ENCODE measurements at regions not wholly inside any gene's neighbourhood (a gene's known extent, or its start where the extent isn't known, plus 50 kb on each side); places are given as distances from the start of the nearest gene placed in this dataset.
"Not testable (repeated sequence)": the region's sequence is repeated elsewhere in the genome, so short reads cannot be mapped to it uniquely, and the experiment has no call there.

- DNase-seq; intact Hi-C loops (cut with DNase I): not testable (repeated sequence)
Observed at GRCh38 chr4:79674906-79675305, 266.9 kb upstream of the GK2 start.

GRCh38 chr4:79673898-79674297 is 265.9 kb upstream of the GK2 start:
- DNase-seq: no peak
- intact Hi-C loops (cut with DNase I): no loop called here

GRCh38 chr4:79673377-79673776 is 265.3 kb upstream of the GK2 start:
- intact Hi-C loops (cut with DNase I): no loop called here
- no peak for DNase-seq

DNA sequence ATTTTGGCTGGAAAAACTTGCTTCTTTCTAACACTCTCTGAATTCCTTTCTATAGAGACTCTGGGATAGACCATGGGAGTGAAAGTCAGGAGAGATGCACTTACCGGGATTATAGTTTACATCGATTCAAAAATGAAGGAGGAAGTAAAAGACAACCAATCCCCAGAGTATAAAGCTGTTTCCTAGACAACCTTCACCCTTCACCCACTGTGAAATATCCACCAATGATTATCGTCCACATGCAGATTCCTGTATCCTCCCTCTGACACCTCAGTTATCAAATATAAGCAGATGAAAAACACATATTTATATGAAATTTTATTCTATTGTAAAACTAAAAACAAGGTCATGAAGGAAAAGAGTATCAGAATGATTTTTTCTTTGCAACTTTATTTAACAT is 258.8 kb upstream of the GK2 start:
- no peak for DNase-seq
- intact Hi-C loops (cut with DNase I): no loop called here

DNA sequence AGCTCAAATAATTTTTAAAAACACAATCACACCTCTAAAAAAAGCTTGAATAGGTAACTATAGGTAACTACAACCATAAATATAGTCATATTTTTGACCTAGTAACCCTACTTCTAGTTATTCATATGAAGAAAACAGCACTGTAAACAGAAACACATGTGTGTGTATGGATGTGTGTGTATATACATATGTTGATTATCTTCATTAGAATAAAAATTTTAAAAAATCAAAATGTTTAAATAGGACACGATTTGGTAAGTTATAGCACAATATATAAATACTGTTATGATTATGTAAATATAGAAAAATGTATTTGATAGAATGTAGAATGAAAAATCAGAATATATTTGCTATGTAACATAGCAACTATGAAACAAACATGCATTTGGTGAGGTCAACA is 258.1 kb upstream of the GK2 start:
- intact Hi-C loops (cut with DNase I): no loop called here
- no peak for DNase-seq

GRCh38 chr4:79663865-79664264 is 255.8 kb upstream of the GK2 start:
- no peak for DNase-seq
- intact Hi-C loops (cut with DNase I): no loop called here

GRCh38 chr4:79663141-79663540 is 255.1 kb upstream of the GK2 start:
- intact Hi-C loops (cut with DNase I): no loop called here

GRCh38 chr4:79662651-79663050 is 254.6 kb upstream of the GK2 start:
- intact Hi-C loops (cut with DNase I): no loop called here
- no peak for DNase-seq

More at GRCh38 chr4:79663141-79663540, 255.1 kb upstream of the GK2 start:
- no peak for DNase-seq

DNA sequence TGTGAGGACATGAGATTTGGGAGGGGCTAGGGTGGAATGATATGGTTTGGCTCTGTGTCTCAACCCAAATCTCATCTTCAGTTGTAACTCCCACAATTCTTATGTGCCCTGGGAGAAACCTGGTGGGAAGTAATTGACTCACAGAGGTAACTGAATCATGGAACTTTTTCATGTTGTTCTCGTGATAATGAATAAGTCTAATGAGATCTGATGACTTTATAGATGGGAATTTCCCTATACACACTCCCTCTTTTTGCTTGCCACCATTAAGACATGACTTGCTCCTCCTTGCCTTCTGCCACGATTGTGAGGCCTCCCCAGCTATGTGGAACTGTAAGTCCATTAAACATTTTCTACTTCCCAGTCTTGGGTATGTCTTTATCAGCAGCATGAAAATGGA is 253.2 kb upstream of the GK2 start:
- intact Hi-C loops (cut with DNase I): no loop called here
- no peak for DNase-seq

- intact Hi-C loops (cut with DNase I); DNase-seq: not testable (repeated sequence)
Observed at GRCh38 chr4:79659308-79659870, 251.4 kb upstream of the GK2 start.

GRCh38 chr4:79657379-79657778 is 249.4 kb upstream of the GK2 start:
- no peak for DNase-seq
- intact Hi-C loops (cut with DNase I): no loop called here

GRCh38 chr4:79653871-79654270 is 245.8 kb upstream of the GK2 start:
- intact Hi-C loops (cut with DNase I): no loop called here
- no peak for DNase-seq

- no peak for DNase-seq
- intact Hi-C loops (cut with DNase I): no loop called here
Observed at GRCh38 chr4:79652738-79653137, 244.7 kb upstream of the GK2 start.

GRCh38 chr4:79652232-79652631 is 244.2 kb upstream of the GK2 start:
- no peak for DNase-seq

DNA sequence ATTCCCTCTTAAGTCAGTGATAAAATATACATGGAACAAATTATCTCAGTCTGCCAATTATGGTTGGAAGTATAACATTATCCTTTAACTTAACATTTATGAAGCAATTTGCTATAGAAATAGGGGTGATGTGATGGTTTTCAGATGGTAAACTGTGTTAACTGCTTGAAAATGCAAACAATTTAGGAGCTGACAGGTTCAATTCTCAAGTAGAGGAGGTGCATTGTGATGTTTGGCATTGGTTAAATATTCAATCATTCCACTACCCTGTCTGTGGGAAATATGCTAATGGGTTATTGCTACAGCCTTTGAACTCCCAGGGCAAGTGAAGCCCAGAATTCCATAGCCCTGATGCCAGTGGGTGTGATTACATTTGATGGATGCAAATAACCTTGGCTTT is 243.4 kb upstream of the GK2 start:
- DNase-seq: no peak
- intact Hi-C loops (cut with DNase I): no loop called here

More at GRCh38 chr4:79652232-79652631, 244.2 kb upstream of the GK2 start:
- intact Hi-C loops (cut with DNase I): no loop called here

DNA sequence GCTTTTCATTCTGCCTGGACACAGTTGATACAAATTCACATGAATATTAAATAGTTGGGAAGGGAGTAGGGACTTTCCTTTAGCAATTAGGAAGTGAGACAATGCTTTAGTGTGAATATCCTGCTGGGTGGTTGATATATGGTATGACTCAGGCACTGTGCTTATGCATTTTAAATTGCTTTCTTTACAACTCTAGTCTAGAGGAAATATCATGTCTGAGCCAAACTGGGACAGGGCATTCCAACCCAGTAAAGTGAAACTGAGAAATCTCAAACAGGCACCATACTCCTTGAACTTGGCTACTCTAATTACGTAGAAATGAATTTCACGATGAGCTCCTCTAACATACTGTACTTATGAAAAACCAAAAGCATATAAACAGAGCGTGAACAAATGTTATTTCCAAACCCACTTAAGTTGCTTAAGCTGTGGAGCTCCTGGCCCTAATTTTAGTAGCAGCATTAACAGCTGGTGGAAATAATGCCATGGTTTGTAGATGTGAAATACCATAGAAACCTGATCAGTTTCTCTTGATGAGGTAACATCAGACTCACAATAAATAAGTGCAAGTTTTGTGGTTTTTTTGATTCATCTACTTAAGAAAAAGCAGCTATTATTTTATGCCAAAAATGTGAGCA is 242.9 kb upstream of the GK2 start:
- DNase-seq: no peak
- intact Hi-C loops (cut with DNase I): no loop called here

DNA sequence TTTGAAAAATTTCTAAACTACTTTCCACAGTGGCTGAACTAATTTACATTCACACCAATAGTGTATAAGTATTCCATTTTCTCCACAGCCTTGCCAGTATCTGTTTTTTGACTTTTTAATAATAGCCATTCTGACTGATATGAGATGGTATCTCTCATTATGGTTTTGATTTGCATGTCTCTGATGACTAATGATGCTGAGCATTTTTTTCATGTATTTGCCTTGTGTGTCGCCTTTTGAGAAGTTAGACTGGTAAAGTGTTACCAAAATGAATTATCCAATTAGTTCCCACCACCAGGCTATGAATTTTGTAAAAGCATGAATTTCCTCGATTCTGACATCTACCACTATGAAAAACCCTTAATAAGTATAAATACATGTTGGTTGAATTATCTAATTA is 242.2 kb upstream of the GK2 start:
- intact Hi-C loops (cut with DNase I): no loop called here
- no peak for DNase-seq

GRCh38 chr4:79645942-79646341 is 237.9 kb upstream of the GK2 start:
- DNase-seq: no peak
- intact Hi-C loops (cut with DNase I): no loop called here

GRCh38 chr4:79638735-79639134 is 230.7 kb upstream of the GK2 start:
- no peak for DNase-seq
- intact Hi-C loops (cut with DNase I): no loop called here

GRCh38 chr4:79636991-79637390 is 229.0 kb upstream of the GK2 start:
- no peak for DNase-seq
- intact Hi-C loops (cut with DNase I): no loop called here

- no peak for DNase-seq
- intact Hi-C loops (cut with DNase I): no loop called here
Observed at GRCh38 chr4:79634111-79634510, 226.1 kb upstream of the GK2 start.

Data from head of caudate nucleus (tissue), 42 donors.